Ascending aorta (tissue), 2 donors: ENCODE measurements at regions not wholly inside any gene's neighbourhood (a gene's known extent, or its start where the extent isn't known, plus 50 kb on each side); places are given as distances from the start of the nearest gene placed in this dataset.

Experiments
- DNase-seq, 2 donors: peaks; one replicate each; pipeline ENCODE4 v3.0.0-alpha.2; 2019; ENCODE audit warnings: low spot score in 2 of 2
- H3K27ac ChIP-seq, 2 donors: fragments of 200-600 bp; sonication (generic); one replicate each; pipeline ENCODE4 v1.5.1; 2016 to 2017; ENCODE audit warnings: mild to moderate bottlenecking in 1 of 2
- H3K27me3 ChIP-seq: fragments of 200-600 bp; sonication (generic); one replicate; pipeline ENCODE4 v1.5.1; 2017
- H3K36me3 ChIP-seq, 2 donors: fragments of 200-600 bp; sonication (generic); one replicate each; pipeline ENCODE4 v1.5.1; 2016
- H3K4me1 ChIP-seq, 2 donors: fragments of 200-600 bp; sonication (generic); one replicate each; pipeline ENCODE4 v1.5.1; 2016 to 2017; ENCODE audit warnings: mild to moderate bottlenecking in 1 of 2
- H3K4me3 ChIP-seq, 2 donors: fragments of 200-600 bp; sonication (generic); one replicate each; pipeline ENCODE4 v1.5.1; 2016 to 2017; ENCODE audit warnings: mild to moderate bottlenecking in 1 of 2
- H3K9me3 ChIP-seq, 2 donors: fragments of 200-600 bp; sonication (generic); one replicate each; pipeline ENCODE4 v1.5.1; 2016
- intact Hi-C: fragments of 100-400 bp; cut with DNase I; formaldehyde crosslinking; loops from one replicate; pipeline ENCODE4 v1.15.1; 2023
- TF ChIP-seq, protein P1 (sequence below), 3 experiments: fragments of 200-600 bp in 2 of 3; fragments of 450-650 bp in 1 of 3; sonication (generic) in 2 of 3; IDR thresholded peaks; one replicate each; pipeline ENCODE4 v1.5.1; 2016 to 2019; ENCODE audit warnings: antibody characterized with exemption in 3 of 3, mild to moderate bottlenecking in 1 of 3, moderate library complexity in 1 of 3

DNA sequence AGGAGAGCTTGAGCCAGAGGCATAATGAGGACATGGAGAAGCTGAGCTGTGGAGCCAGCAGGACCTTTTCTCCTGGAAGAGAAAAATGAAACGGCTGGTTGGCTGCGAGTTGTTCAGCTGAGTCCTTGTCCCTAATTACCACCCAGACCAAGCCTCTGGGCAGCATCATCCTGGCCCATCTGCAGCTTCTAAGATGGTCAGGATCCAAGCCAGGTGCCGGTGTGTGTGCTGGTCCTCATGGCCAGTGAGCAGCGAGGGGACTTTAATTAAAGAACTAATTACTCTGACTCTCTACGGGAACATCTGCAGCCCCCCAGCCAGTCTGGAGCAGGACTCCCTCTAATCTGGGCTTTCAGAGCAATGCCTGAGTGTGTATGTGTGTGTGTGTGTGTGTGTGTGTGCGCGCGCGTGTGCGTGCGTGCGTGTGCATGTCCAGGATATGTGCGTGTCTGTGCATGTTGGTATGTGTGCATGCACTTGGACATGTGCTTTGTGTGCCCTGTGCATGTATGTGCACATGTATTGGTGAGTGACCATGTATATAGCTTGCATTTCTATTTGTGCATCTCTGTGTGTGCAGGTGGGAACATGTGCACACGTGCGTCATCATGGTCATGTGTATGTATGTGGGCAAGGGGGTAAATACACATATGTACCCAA is 173.9 kb downstream of the DHX35 start:
- H3K27me3 ChIP-seq = no peaks in the 10 kb centered on the region
- DNase-seq = no peak
- no peak overlapping the region for H3K27ac ChIP-seq
- TF ChIP-seq, protein P1, sequence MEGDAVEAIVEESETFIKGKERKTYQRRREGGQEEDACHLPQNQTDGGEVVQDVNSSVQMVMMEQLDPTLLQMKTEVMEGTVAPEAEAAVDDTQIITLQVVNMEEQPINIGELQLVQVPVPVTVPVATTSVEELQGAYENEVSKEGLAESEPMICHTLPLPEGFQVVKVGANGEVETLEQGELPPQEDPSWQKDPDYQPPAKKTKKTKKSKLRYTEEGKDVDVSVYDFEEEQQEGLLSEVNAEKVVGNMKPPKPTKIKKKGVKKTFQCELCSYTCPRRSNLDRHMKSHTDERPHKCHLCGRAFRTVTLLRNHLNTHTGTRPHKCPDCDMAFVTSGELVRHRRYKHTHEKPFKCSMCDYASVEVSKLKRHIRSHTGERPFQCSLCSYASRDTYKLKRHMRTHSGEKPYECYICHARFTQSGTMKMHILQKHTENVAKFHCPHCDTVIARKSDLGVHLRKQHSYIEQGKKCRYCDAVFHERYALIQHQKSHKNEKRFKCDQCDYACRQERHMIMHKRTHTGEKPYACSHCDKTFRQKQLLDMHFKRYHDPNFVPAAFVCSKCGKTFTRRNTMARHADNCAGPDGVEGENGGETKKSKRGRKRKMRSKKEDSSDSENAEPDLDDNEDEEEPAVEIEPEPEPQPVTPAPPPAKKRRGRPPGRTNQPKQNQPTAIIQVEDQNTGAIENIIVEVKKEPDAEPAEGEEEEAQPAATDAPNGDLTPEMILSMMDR (IDR thresholded peaks at IDR 0.05) = no peak
- no peaks in the 10 kb centered on the region for H3K9me3 ChIP-seq
- H3K4me1 ChIP-seq = no peaks in the 10 kb centered on the region
- no peaks in the 10 kb centered on the region for H3K36me3 ChIP-seq
- intact Hi-C loops = no loop called here
- H3K4me3 ChIP-seq = no peak overlapping the region

DNA sequence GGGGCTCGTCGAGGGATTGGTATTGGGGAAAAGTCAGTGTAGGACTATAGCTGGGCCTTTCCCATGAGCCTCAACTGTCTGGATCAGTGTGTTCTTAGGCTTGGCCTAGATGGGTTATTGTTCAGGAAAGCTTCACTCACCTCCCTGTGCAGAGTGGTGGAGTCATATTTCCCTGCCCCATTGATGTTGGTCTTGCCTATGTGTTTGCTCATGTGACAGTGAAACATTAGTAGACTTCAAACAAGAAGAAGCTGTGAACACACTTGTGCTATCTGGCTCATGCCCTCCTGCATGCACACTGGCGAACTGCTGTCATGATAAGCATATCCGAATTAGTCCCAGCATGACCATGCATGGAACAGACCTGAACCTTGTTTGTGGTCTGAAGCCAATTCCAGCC is 171.1 kb downstream of the DHX35 start:
- H3K27ac ChIP-seq = no peak overlapping the region
- TF ChIP-seq, protein P1 (IDR thresholded peaks at IDR 0.05) = no peak
- no peaks in the 10 kb centered on the region for H3K4me1 ChIP-seq
- DNase-seq = no peak
- H3K36me3 ChIP-seq = no peaks in the 10 kb centered on the region
- no peaks in the 10 kb centered on the region for H3K27me3 ChIP-seq
- intact Hi-C loops = no loop called here
- H3K9me3 ChIP-seq = no peaks in the 10 kb centered on the region
- H3K4me3 ChIP-seq = no peak overlapping the region

DNA sequence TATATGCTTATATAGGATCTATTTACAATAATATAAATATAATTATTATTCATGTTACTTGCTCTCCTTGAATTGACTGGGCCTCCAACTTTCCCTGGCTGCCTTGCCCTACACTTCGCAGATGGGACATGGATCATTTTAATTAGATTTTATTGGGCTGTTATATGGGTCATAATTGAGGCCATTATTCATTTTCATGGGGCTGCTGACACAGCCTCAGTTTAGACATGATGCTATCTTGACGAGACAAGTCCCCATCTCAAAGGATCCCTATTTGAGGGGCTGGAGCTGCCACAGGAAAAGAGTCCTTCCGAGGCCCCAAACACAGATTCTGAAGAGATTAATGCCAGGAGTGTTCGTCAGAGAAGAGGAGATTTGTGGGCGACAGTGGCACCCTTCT is 170.4 kb downstream of the DHX35 start:
- intact Hi-C loops = no loop called here
- H3K27ac ChIP-seq = no peak overlapping the region
- H3K4me3 ChIP-seq = no peak overlapping the region
- H3K4me1 ChIP-seq = no peaks in the 10 kb centered on the region
- no peaks in the 10 kb centered on the region for H3K27me3 ChIP-seq
- TF ChIP-seq, protein P1 (IDR thresholded peaks at IDR 0.05) = no peak
- DNase-seq = no peak
- H3K36me3 ChIP-seq = no peaks in the 10 kb centered on the region
- H3K9me3 ChIP-seq = no peaks in the 10 kb centered on the region

DNA sequence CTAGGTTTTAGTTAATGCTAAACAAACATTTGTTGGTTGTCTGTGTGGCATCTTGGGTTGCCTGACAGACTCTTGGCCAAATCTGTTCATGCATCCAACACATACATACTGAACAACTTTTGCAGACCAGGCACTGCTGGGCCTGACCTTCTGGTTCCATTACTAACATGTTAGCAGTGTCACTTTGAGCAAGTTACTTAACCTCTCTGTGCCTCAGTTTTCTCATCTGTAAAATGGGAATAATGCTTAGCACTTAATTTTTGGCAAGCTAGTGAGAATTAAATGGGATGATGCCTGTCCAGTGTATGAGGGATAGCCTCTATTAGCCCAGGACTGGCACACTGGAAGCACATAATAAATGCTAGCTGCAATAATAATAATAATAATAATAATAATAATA is 169.9 kb downstream of the DHX35 start:
- H3K27ac ChIP-seq = no peak overlapping the region
- TF ChIP-seq, protein P1 (IDR thresholded peaks at IDR 0.05) = no peak
- H3K27me3 ChIP-seq = no peaks in the 10 kb centered on the region
- H3K4me1 ChIP-seq = no peaks in the 10 kb centered on the region
- no peak for DNase-seq
- H3K36me3 ChIP-seq = no peaks in the 10 kb centered on the region
- H3K4me3 ChIP-seq = no peak overlapping the region
- no peaks in the 10 kb centered on the region for H3K9me3 ChIP-seq
- intact Hi-C loops = no loop called here

DNA sequence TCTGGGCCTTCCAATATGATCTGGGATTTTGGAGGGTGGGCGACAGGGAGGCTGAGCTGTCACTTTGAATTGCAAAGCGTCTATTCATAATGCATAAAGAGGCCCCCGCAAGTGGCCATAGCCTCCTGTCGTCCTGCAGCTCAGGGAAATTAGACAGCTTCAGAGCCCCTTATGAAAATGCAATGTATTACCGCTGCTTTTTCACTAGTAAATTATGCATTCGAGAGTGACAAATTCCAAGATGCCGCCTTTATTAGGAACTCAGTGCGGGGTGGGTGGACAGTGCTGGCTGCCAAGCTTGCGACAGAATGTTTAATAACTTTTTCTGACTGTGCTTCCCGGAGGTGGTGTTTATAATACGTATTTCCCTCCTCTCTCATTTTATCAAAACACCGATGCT is 168.5 kb downstream of the DHX35 start:
- H3K27ac ChIP-seq = no peak overlapping the region
- no peaks in the 10 kb centered on the region for H3K4me1 ChIP-seq
- no peaks in the 10 kb centered on the region for H3K9me3 ChIP-seq
- H3K27me3 ChIP-seq = no peaks in the 10 kb centered on the region
- TF ChIP-seq, protein P1 (IDR thresholded peaks at IDR 0.05) = no peak
- intact Hi-C loops = no loop called here
- DNase-seq = no peak
- H3K36me3 ChIP-seq = no peaks in the 10 kb centered on the region
- no peak overlapping the region for H3K4me3 ChIP-seq

DNA sequence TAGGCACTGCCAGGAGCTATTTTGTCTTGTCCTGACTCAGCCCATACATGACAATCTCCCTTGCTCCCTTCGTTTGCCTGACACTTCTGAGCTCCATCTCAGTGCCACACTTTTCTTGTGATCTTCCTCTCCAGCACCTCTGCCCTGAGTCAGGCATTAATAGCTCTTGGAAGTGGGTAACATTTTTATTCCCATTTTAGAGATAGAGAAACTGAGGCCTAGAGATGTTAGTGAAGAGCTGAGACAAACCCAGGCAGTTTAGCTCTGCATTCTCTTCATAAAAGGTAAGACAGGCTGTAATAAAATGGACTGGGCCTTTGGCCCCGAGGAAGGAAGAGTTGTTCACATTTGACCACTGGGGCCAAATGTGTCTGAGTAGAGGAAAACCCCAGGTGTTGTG is 167.4 kb downstream of the DHX35 start:
- Histone ChIP-seq H3K36me3 (no peaks in the 10 kb centered on the region), H3K4me3 (no peak overlapping the region), H3K27me3 (no peaks in the 10 kb centered on the region), H3K4me1 (no peaks in the 10 kb centered on the region), H3K9me3 (no peaks in the 10 kb centered on the region), H3K27ac (no peak overlapping the region)
- TF ChIP-seq, protein P1 (IDR thresholded peaks at IDR 0.05) = no peak
- intact Hi-C loops = no loop called here
- DNase-seq = no peak
